Endothelial cell of umbilical vein (primary cell): ENCODE measurements at regions not wholly inside any gene's neighbourhood (a gene's known extent, or its start where the extent isn't known, plus 50 kb on each side); places are given as distances from the start of the nearest gene placed in this dataset.

Experiments
- BruUV-seq: library from RNA; stranded (reverse); fragments of 400-500 nt; replicated peaks from 2 replicates; lab custom pipeline; 2021; lab: Mats Ljungman, UMichigan
- CTCF ChIA-PET: fragments of 300-600, 350-600 bp; sonication (Branson Sonifier 250); formaldehyde crosslinking; loops from one replicate; lab custom pipeline; 2021; ENCODE audit warnings: antibody characterized with exemption, inconsistent platforms; lab: Charles Lee
- POLR2A ChIA-PET: fragments of 300-600, 350-600 bp; sonication (Branson Sonifier 250); formaldehyde crosslinking; loops from one replicate; lab custom pipeline; 2021; ENCODE audit warnings: antibody characterized with exemption, inconsistent platforms; lab: Charles Lee
- DNase-seq: peaks from one replicate; pipeline ENCODE4 v3.0.0-alpha.2; 2011; ENCODE audit warnings: low read depth, low spot score
- FAIRE-seq: peaks from 2 replicates; lab custom pipeline; 2011; peaks lifted over from hg19 to GRCh38; lab: Jason Lieb, UNC
- H2AFZ ChIP-seq: 2 replicates; pipeline ENCODE4 v1.6.0; 2012; ENCODE audit warnings: low read depth, low read length, control low read depth, inconsistent platforms
- H3K27ac ChIP-seq: 2 replicates; pipeline ENCODE4 v1.5.1; 2011; ENCODE audit warnings: low read depth, mild to moderate bottlenecking, control low read depth, low read length, moderate library complexity; ENCODE audit not compliant: insufficient read depth
- H3K27me3 ChIP-seq, 2 experiments: 2 replicates each; pipeline versions ENCODE4 v1.6.0 to v1.6.1; 2011; ENCODE audit warnings: low read length in 2 of 2, mixed read lengths in 1 of 2; ENCODE audit not compliant: control insufficient read depth in 2 of 2, insufficient read depth in 2 of 2
- H3K36me3 ChIP-seq, 2 experiments: 2 replicates in 1 of 2; 3 replicates in 1 of 2; pipeline ENCODE4 v1.5.1; 2011; ENCODE audit warnings: low read length in 2 of 2, mild to moderate bottlenecking in 1 of 2, moderate library complexity in 1 of 2; ENCODE audit not compliant: control insufficient read depth in 2 of 2, insufficient read depth in 2 of 2; ENCODE audit errors: extremely low read depth in 1 of 2
- H3K4me1 ChIP-seq: 3 replicates; pipeline ENCODE4 v1.5.1; 2011; ENCODE audit warnings: mild to moderate bottlenecking, low read length; ENCODE audit not compliant: control insufficient read depth, insufficient read depth; ENCODE audit errors: extremely low read depth
- H3K4me2 ChIP-seq: 2 replicates; pipeline ENCODE4 v1.6.1; 2011; ENCODE audit warnings: low read length, control low read depth, mixed read lengths; ENCODE audit not compliant: insufficient read depth
- H3K4me3 ChIP-seq, 3 experiments: fragments of 200-600 bp in 1 of 3; sonication (generic), shearing (Covaris generic) in 1 of 3; replicated peaks in 1 of 3; 2 replicates each; pipeline ENCODE4 v1.5.1; 2011 to 2016; ENCODE audit warnings: control low read depth in 3 of 3, low read length in 3 of 3, mild to moderate bottlenecking in 2 of 3, inconsistent platforms in 1 of 3, low read depth in 1 of 3, moderate library complexity in 1 of 3; ENCODE audit not compliant: insufficient read depth in 1 of 3
- H3K79me2 ChIP-seq: 2 replicates; pipeline ENCODE4 v1.6.0; 2012; ENCODE audit warnings: low read length, inconsistent platforms; ENCODE audit not compliant: control insufficient read depth, insufficient read depth
- H3K9ac ChIP-seq: replicated peaks from 2 replicates; pipeline ENCODE3; 2011; ENCODE audit warnings: low read length, control low read depth; ENCODE audit not compliant: insufficient read depth; ENCODE audit errors: extremely low read depth
- H3K9me1 ChIP-seq: replicated peaks from 3 replicates; pipeline ENCODE4 v1.6.0; 2011; ENCODE audit warnings: mild to moderate bottlenecking, low read length; ENCODE audit not compliant: control insufficient read depth, insufficient read depth; ENCODE audit errors: extremely low read depth
- H3K9me3 ChIP-seq: replicated peaks from 2 replicates; pipeline ENCODE4 v1.5.1; 2012; ENCODE audit warnings: low read length, inconsistent platforms; ENCODE audit not compliant: control insufficient read depth, insufficient read depth
- H4K20me1 ChIP-seq: replicated peaks from 2 replicates; pipeline ENCODE3; 2011; ENCODE audit warnings: mild to moderate bottlenecking, low read length; ENCODE audit not compliant: control insufficient read depth, insufficient read depth; ENCODE audit errors: extremely low read depth
- EZH2 ChIP-seq: IDR thresholded peaks from 2 replicates; pipeline ENCODE4 v1.6.1; 2012; ENCODE audit warnings: borderline replicate concordance, low read depth, mild to moderate bottlenecking, moderate library complexity, low read length, inconsistent platforms; ENCODE audit not compliant: severe bottlenecking
- FOS ChIP-seq: IDR thresholded peaks from 2 replicates; pipeline ENCODE4 v1.6.1; 2011; ENCODE audit warnings: mild to moderate bottlenecking, low read length, moderate library complexity, borderline replicate concordance; ENCODE audit not compliant: insufficient read depth
- GATA2 ChIP-seq: IDR thresholded peaks from 2 replicates; pipeline ENCODE4 v1.7.0; 2011; ENCODE audit warnings: low read depth, mild to moderate bottlenecking, moderate library complexity, mixed read lengths, low read length; ENCODE audit not compliant: insufficient read length, insufficient read depth
- JUN ChIP-seq: IDR thresholded peaks from 2 replicates; pipeline ENCODE4 v1.6.1; 2011; ENCODE audit warnings: borderline replicate concordance, low read depth; ENCODE audit not compliant: insufficient read length, insufficient read depth
- MAX ChIP-seq: IDR thresholded peaks from 2 replicates; pipeline ENCODE4 v1.6.1; 2011; ENCODE audit not compliant: insufficient read depth, insufficient read length
- MYC ChIP-seq: IDR thresholded peaks from one replicate; pipeline ENCODE4 v1.6.1; 2011; ENCODE audit warnings: mild to moderate bottlenecking, low read depth, low read length
- POLR2A ChIP-seq: IDR thresholded peaks from 2 replicates; pipeline ENCODE4 v1.6.1; 2012; ENCODE audit warnings: low read depth, mild to moderate bottlenecking, control low read depth, low read length
- POLR2AphosphoS5 ChIP-seq: IDR thresholded peaks from 2 replicates; pipeline ENCODE4 v1.6.1; 2012; ENCODE audit warnings: low read depth, mild to moderate bottlenecking, control low read depth, low read length, moderate library complexity; ENCODE audit not compliant: insufficient read depth
- dilution Hi-C: fragments of 300-500 bp; cut with MboI; formaldehyde crosslinking; loops from one replicate; pipeline ENCODE4 v1.15.0; 2019; ENCODE audit warnings: low sequenced_read_pairs; ENCODE audit not compliant: extremely low pct_ligation_motif_present
- intact Hi-C: fragments of 100-400 bp; cut with micrococcal nuclease; formaldehyde crosslinking; loops from one replicate; pipeline ENCODE4 v1.10.0; 2022
- TF ChIP-seq, protein P1 (sequence below), 2 donors: IDR thresholded peaks; 1 replicate in 1 of 2; 2 replicates in 1 of 2; pipeline ENCODE4 v1.5.1; 2011; ENCODE audit warnings: low read length in 2 of 2, mild to moderate bottlenecking in 2 of 2, moderate library complexity in 2 of 2, control low read depth in 1 of 2, inconsistent platforms in 1 of 2, low read depth in 1 of 2; ENCODE audit not compliant: insufficient read depth in 1 of 2; ENCODE audit errors: extremely low read depth in 1 of 2

- peaks cover 0 to 8% of the 10 kb centered on the region in 2 experiments for H3K27me3 ChIP-seq
- H3K4me3 ChIP-seq: no peak overlapping the region
- H3K9me1 ChIP-seq: no peaks in the 10 kb centered on the region
- H3K27ac ChIP-seq: no peak overlapping the region
- peak overlapping the region; percentile 54 for H3K4me2 ChIP-seq
- DNase-seq: peak; percentile 4
- peaks cover 34% of the 10 kb centered on the region for H3K4me1 ChIP-seq
- ChIA-PET CTCF (interaction anchor here (1.1 to 1.3 kb wide), 5 partner anchors 11 to 328 kb away, joined by 3 to 10 read pairs (median 3); no protein-coding TSS in a partner anchor), POLR2A (no interaction called here)
- no peaks in the 10 kb centered on the region for H4K20me1 ChIP-seq
- no peaks in the 10 kb centered on the region for H3K79me2 ChIP-seq
- no peak overlapping the region for H2AFZ ChIP-seq
- H3K9me3 ChIP-seq: no peaks in the 10 kb centered on the region
- dilution Hi-C loops: no loop called here
- H3K9ac ChIP-seq: no peak overlapping the region
- TF ChIP-seq JUN: no peak
- TF ChIP-seq MAX: no peak
- TF ChIP-seq POLR2A: no peak
- TF ChIP-seq, protein P1, sequence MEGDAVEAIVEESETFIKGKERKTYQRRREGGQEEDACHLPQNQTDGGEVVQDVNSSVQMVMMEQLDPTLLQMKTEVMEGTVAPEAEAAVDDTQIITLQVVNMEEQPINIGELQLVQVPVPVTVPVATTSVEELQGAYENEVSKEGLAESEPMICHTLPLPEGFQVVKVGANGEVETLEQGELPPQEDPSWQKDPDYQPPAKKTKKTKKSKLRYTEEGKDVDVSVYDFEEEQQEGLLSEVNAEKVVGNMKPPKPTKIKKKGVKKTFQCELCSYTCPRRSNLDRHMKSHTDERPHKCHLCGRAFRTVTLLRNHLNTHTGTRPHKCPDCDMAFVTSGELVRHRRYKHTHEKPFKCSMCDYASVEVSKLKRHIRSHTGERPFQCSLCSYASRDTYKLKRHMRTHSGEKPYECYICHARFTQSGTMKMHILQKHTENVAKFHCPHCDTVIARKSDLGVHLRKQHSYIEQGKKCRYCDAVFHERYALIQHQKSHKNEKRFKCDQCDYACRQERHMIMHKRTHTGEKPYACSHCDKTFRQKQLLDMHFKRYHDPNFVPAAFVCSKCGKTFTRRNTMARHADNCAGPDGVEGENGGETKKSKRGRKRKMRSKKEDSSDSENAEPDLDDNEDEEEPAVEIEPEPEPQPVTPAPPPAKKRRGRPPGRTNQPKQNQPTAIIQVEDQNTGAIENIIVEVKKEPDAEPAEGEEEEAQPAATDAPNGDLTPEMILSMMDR (IDR thresholded peaks at IDR 0.05; ENCODE audit: extremely low read depth in 1 of 2, insufficient read depth in 1 of 2, low read depth in 1 of 2, low read length in 2 of 2): no peak
- TF ChIP-seq FOS: no peak
- TF ChIP-seq MYC: no peak
- no peak for TF ChIP-seq POLR2AphosphoS5
- no peak for TF ChIP-seq GATA2
- no peak for TF ChIP-seq EZH2
- no TSS peak for BruUV-seq
- no peak for FAIRE-seq
- H3K36me3 ChIP-seq: no peaks in the 10 kb centered on the region
- intact Hi-C loops: loop anchor here (2.0 to 10.0 kb wide), 2 partner anchors 320 to 518 kb away; no protein-coding TSS in a partner anchor
Observed at GRCh38 chr15:56816781-56817180, 83.5 kb upstream of the ZNF280D start.
